GM18526 (cell line): ENCODE measurements at regions not wholly inside any gene's neighbourhood (a gene's known extent, or its start where the extent isn't known, plus 50 kb on each side); places are given as distances from the start of the nearest gene placed in this dataset.

Experiments used
- POLR2A ChIP-seq: IDR thresholded peaks from 3 replicates; pipeline ENCODE4 v1.6.1; 2011; ENCODE audit not compliant: insufficient read length; ENCODE audit errors: extremely low read depth

DNA sequence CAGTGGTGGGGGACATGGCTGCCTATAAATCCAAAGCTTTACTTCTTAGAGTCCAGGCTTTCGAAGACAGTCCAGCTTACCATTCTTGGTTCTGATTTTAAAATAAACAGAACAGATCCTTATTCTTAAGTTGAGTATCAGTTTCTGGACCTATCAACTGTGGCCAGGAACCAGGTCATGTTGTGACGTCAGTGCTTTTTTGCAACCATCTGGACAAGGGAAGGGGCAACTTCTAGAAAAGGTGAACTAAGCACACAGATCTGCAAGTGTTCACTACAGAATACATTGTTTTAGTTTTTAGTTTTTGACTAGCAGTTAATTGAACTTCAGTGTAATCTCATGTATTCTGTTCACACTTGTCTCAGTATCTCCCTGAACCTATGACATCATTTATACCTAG, 326.0 kb upstream of the MGAT5 start:
- no peak for TF ChIP-seq POLR2A

DNA sequence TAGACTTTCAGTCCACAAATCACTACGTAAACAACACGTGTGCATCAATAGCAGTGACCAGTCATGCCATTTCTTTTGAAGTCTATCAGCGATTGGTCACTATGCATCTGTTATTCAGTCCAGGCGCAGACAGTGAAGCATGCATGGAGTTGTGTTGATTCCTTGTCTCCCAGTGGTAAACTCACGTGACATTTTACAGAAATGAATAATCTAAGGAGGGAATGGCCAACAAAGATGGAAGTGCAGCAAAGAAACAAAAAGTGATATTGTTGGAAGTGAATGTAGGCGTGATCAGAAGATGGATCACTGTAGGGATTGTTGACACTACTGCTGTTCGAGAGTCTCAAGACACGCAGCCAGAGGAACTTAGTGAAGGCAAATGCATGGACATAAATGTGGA, 317.8 kb upstream of the MGAT5 start:
- no peak for TF ChIP-seq POLR2A

DNA sequence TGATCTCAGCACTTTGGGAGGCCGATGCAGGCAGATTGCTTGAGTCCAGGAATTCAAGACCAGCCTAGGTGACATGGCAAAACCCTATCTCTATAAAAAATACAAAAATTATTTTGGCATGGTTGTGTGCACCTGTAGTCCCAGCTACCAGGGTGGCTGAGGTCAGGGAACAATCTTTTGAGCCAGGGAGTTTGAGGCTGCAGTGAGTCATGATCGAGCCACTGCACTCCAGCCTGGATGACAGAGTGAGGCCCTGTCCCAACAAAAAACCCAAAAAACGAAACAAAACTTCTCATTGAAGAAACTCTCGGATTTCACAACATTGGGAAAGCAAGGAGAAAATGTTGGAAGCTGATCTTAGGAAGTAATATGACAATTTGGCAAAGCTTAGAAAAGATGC, 317.3 kb upstream of the MGAT5 start:
- TF ChIP-seq POLR2A, result no peak

DNA sequence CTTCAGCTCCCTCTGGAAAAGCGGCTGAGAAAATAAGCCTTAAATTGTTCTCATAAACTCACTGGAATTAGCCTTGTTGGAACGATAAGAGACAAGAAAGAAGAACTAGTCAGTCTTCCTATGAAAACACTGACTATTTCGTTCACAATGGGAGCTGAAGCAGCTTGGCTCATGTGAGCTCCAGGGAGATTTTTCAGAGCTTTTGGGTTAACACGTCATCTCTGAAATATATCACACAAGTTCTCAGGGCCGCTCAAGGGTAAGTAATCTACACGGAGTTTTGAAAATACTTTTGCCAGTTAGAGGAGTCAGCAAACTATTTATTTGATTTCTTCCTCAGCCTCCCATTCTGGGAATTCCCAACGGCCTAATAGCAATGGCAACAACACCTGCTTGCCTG, 316.2 kb upstream of the MGAT5 start:
- TF ChIP-seq POLR2A, result no peak

DNA sequence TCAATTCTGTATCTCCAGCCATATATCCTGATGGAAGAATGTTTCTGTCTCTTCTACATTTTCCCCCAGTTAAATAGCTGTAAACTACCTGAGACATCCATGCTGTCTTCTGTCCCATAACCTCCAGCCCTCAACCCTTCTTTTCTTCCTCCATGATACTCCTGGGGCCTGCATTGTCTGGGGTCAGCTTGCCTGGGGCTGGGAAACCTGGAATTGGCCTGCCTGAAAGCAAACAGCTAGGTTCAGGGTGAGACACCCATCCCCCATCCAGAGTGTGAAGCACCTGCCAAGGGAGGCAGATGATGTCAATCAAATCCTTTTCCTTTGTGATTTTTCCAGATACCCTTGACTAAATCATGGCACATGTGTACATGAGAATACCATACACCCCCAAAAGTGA, 313.7 kb upstream of the MGAT5 start:
- TF ChIP-seq POLR2A, result no peak

DNA sequence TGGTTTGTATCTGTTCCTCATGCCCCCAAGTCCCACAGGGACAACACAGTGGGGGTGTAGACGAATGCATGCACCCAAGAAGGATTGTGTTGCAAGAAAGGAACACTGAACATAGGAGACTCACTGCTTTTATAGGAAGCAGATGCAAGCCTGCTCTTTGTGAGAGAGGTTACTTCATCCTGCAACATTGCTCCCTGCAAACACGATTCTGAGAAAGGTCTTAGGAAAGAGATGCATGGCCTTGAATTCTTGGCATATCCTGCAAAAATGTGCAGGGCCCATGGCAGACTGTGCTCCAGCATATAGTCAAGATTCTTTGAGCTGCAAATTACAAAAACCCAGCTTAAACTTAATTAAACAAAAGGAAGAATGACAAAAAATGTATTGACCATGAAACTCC, 312.2 kb upstream of the MGAT5 start:
- TF ChIP-seq POLR2A, result no peak

DNA sequence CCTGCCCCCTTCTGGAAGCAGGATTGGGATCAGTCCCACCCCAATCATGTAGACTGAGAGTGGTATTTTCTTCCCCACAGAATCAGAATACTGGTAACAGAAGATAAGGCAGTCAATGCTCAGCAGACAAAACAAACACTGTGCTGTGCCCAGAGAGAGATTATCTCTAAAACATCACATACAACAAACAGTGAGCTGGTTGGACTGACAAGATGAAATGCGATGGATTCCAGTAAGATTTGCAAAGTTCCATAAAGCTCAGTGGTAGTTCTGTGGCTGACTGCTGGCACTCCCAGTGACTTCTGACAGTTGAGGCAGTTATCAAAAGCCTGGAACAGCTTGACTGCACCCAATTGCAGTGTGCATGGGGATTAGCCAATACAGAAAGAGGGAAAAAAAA, 311.5 kb upstream of the MGAT5 start:
- no peak for TF ChIP-seq POLR2A

DNA sequence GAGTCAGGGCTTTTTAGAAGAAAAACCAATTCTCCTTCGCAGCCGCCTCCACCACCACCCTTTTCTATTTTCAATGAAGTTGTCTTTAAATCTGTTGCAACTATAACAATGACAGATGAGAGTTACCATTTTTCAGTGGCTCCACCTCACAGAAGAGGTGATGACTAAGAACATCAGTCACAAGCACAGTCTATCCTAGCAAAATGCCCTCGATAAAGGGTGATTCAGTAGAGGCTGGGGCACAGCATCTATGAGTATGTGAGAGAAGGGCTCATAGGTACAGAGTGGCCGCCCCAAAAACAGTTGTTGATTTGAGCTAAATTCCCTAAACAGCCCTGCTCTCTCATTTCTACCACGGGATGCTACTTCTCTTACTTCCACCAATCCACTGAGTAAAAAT, 310.8 kb upstream of the MGAT5 start:
- no peak for TF ChIP-seq POLR2A

DNA sequence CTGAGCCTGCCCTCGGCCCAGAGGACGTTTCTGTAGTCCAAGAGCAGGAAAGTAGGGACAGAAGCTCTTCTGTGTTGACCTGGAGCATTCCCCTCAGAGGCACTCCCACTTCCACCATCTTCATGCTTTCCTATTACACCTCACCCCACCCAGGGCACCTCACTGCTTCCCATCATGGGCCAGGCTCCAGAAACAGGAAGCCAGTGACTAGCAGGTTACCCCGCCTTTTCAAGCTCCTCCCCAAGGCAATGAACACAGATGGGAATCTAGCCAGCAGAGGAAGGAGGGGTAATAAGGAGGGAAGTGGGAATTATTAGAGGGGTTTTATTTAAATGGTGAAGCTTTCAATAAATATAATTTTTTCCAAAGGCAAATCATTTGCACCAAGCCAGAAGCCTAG, 308.8 kb upstream of the MGAT5 start:
- no peak for TF ChIP-seq POLR2A

DNA sequence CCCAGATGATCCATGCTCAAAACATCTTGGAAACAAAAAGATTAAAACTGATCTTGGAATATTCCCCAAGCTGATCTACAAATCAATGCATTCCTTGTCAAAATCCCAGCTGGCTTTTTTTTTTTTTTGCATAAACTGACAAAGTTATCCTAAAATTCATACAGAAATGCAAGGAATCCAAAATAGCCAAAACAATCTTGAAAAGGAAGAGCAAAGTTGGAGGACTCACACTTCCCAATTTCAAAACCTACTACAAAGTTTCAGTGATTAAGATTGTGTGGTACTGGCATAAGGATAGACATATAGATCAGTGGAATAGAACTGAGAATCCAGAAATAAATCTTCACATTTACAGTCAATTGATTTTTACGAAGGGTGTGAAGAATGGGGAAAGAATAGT, 306.8 kb upstream of the MGAT5 start:
- TF ChIP-seq POLR2A, result no peak

DNA sequence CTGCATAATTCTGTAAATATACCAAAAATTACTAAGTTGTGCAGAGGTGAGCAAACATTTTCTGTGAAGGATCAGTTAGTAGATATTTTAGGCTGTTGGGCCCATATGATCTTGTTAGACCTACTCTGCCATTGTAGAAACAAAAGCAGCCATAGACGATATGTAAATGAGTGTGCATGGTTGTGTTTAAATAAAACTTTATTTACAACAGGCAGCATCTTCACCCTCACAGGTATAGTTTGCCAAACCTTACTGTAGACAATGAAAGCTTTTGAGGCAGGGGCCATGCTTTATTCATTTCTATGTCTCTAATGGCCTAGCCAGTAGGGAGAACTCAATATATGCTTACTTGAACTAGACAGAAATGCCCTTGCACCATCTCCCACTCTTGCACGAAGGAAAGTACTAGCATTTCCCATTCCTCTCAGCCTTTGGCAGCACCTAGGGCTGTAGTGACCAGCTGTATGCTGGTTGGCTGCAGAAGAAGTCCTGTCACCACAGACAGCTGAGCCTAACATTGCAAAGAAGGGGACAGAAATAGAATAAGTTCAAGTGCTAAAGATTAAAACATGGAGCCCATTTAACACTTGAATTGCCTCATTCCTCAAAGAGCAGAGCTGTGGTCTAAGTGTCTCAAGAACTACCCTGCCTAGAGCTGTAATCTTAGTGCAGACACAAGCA, 305.1 kb upstream of the MGAT5 start:
- no peak for TF ChIP-seq POLR2A

DNA sequence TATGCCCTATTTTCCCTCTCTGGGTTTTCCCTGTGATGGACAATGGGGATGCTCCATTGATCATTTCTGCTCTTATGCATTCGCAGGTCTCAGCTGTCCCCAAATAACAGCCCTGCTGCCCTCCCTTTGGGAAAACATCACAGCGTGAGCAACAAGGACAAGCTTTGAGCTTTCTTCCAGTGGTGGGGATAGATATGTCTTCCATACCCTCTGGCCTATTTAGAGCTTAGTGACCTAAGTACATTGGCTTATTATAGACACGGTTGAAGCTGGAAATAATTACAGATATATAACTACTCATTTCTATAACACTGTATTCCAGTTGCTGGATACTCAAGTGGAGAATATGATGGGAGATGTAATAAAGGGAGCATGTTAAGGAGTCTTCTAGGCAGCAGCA, 304.3 kb upstream of the MGAT5 start:
- TF ChIP-seq POLR2A, result no peak

DNA sequence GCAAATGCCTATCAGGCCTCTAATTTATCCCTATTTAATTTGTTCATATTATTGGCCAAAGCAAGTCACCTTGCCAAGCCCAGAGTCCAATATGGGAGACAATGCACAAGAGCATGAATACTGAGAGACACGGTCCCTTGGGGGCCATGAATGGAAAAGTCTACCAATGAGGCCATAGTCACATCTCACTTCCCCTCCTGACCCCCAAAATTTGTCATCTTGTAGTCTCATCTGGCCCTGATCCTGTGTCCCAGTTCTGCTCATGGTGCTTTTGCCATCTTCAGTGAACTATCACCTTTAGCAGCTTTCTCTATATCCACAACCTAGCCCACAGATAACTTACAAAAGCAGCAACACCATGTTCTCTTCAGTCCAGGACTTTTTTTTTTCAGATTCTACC, 302.7 kb upstream of the MGAT5 start:
- no peak for TF ChIP-seq POLR2A

DNA sequence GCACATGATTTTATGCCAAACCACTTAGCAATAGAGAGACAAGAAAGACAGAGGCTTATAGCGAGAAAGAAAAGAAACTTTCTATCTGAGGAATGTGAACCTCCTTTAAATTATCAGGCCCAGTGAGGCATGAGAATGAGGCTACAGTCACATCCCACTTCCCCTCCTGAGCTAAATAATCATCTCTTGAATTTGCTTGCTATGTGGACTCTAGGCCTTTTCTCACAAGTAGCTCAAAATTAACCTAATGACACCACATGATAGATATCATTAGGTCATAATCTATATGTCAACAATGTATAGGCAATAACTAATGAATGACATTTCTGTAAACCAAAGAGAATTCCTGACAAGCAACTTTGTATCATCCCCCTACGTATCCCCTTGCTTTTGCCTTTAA, 301.5 kb upstream of the MGAT5 start:
- no peak for TF ChIP-seq POLR2A

DNA sequence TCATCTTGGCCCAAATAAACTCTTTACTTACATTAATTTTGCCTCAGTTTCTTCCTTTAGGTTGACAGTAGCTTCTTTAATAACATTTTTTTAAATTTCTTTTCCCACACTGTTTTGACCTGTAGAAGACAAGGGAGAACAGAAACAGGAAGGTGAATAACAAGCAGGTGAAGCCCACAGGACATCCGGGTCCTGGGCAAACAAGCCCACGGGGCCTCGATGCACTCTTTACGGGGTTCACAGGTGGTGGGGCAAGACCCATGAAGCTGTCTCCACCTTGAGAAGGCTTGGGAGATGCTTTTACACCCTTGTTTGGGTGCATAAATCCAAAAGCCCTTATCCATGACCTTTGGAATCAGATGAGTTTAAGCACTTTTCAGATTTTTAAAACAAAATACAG, 301.0 kb upstream of the MGAT5 start:
- TF ChIP-seq POLR2A, result no peak

DNA sequence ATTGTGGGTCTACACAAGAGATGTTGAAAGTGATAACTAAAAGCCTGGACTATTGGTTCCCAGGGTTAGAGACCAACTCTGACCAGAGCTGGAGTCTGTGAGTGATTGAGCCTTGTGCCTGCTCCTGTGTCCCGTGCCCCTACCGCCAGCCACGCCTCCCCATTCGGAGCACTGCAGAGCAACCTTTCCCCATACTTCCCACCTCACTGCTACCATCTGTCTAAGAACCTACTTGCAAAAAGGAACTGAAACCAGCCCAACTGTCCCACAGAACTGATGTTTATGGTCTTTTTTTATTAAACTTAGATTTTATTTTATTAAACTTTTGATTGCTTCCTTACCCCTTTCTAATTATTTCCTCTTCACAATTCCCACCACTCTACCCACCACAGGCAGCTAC, 300.3 kb upstream of the MGAT5 start:
- TF ChIP-seq POLR2A, result no peak

DNA sequence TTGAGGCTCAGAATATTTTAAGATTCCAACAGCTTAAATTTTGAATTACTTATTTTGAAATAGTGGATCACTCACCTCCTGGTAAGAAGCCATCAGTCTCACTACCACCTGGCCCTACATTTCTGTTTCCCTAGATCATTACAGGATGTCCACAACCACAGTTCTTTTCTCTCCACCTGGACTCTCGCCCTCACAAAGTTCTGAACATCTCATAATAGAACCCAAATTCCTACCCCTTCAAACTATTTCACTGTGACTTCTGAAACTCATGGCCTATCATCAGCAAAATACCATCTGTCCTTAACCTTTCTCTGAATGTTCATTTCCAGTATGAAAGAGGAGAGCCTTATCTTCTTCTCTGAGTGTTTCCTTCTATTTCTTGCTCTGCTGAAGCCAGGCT, 299.2 kb upstream of the MGAT5 start:
- no peak for TF ChIP-seq POLR2A

DNA sequence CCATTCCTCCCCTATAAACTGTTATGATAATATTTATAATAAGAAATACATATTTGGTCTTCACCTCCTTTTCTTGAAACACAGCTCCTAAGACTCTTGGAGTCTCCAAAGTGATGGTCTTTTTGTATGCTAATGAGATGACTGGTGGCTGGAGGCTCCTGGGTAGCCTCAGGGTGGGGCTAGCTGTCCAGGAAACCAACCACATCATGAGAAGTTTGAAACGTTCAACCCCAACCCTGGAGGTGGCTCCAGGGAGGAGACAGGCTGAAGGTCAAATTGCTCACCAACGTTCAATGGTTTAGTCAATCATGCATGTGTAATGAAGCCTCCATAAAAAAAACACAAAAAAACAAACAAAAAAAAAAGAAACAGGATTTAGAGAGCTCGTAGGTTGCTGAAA, 298.7 kb upstream of the MGAT5 start:
- no peak for TF ChIP-seq POLR2A
